ENCODE measurements at regions not wholly inside any gene's neighbourhood (a gene's known extent, or its start where the extent isn't known, plus 50 kb on each side); places are given as distances from the start of the nearest gene placed in this dataset.

- no peak for TF ChIP-seq ZNF70 (CRISPR knock-in tag; IDR thresholded peaks at IDR 0.05)
- no peak for TF ChIP-seq CSRNP3 (CRISPR knock-in tag; IDR thresholded peaks at IDR 0.05)
- no peak for TF ChIP-seq ZNF565 (CRISPR knock-in tag; conservative IDR thresholded peaks at IDR 0.05; ENCODE audit: low read depth)
- ATAC-seq, result no peak
These were observed 132.4 kb downstream of the LRRC30 start for GRCh38 chr18:7363338-7363737.

- TF ChIP-seq ZFP3 (CRISPR knock-in tag; IDR thresholded peaks at IDR 0.05) (no peak), ZNF70 (CRISPR knock-in tag; IDR thresholded peaks at IDR 0.05) (no peak), ISL1 (CRISPR knock-in tag; IDR thresholded peaks at IDR 0.05) (no peak), GLIS3 (CRISPR knock-in tag; IDR thresholded peaks at IDR 0.05) (no peak), ZFP30 (CRISPR knock-in tag; IDR thresholded peaks at IDR 0.05) (no peak), ZC3H10 (CRISPR knock-in tag; IDR thresholded peaks at IDR 0.05) (no peak), OSR1 (CRISPR knock-in tag; IDR thresholded peaks at IDR 0.05) (no peak), TOX (CRISPR knock-in tag; IDR thresholded peaks at IDR 0.05; ENCODE audit: borderline replicate concordance) (no peak), TCF4 (CRISPR knock-in tag; IDR thresholded peaks at IDR 0.05; ENCODE audit: borderline replicate concordance) (no peak), BACH2 (CRISPR knock-in tag; IDR thresholded peaks at IDR 0.05; ENCODE audit: borderline replicate concordance) (no peak), RARB (CRISPR knock-in tag; IDR thresholded peaks at IDR 0.05) (no peak), TSHZ2 (CRISPR knock-in tag; IDR thresholded peaks at IDR 0.05) (no peak), ZNF565 (CRISPR knock-in tag; conservative IDR thresholded peaks at IDR 0.05; ENCODE audit: low read depth) (no peak), ARNTL (CRISPR knock-in tag; IDR thresholded peaks at IDR 0.05; ENCODE audit: borderline replicate concordance, low read depth) (no peak)
- ATAC-seq, result no peak
These were observed 135.7 kb downstream of the LRRC30 start for GRCh38 chr18:7366597-7366996.

- TF ChIP-seq GLIS3 (CRISPR knock-in tag; IDR thresholded peaks at IDR 0.05), result no peak
- TF ChIP-seq ISL1 (CRISPR knock-in tag; IDR thresholded peaks at IDR 0.05), result no peak
- no peak for TF ChIP-seq ZNF565 (CRISPR knock-in tag; conservative IDR thresholded peaks at IDR 0.05; ENCODE audit: low read depth)
- TF ChIP-seq OSR1 (CRISPR knock-in tag; IDR thresholded peaks at IDR 0.05), result no peak
- TF ChIP-seq TCF4 (CRISPR knock-in tag; IDR thresholded peaks at IDR 0.05; ENCODE audit: borderline replicate concordance), result no peak
- no peak for TF ChIP-seq ZC3H10 (CRISPR knock-in tag; IDR thresholded peaks at IDR 0.05)
- no peak for TF ChIP-seq ESRRG (CRISPR knock-in tag; IDR thresholded peaks at IDR 0.05)
- no peak for TF ChIP-seq ARNTL (CRISPR knock-in tag; IDR thresholded peaks at IDR 0.05; ENCODE audit: borderline replicate concordance, low read depth)
- no peak for TF ChIP-seq CSDC2 (CRISPR knock-in tag; IDR thresholded peaks at IDR 0.05)
- TF ChIP-seq POU6F1 (CRISPR knock-in tag; IDR thresholded peaks at IDR 0.05; ENCODE audit: borderline replicate concordance, low read depth), result no peak
- TF ChIP-seq ZNF8 (CRISPR knock-in tag; IDR thresholded peaks at IDR 0.05), result no peak
- no peak for TF ChIP-seq TSHZ2 (CRISPR knock-in tag; IDR thresholded peaks at IDR 0.05)
- TF ChIP-seq CSRNP3 (CRISPR knock-in tag; IDR thresholded peaks at IDR 0.05), result no peak
- TF ChIP-seq SNAI2 (CRISPR knock-in tag; IDR thresholded peaks at IDR 0.05), result no peak
- TF ChIP-seq ZNF70 (CRISPR knock-in tag; IDR thresholded peaks at IDR 0.05), result no peak
- no peak for TF ChIP-seq CREB5 (CRISPR knock-in tag; IDR thresholded peaks at IDR 0.05; ENCODE audit: low read depth)
- TF ChIP-seq TOX (CRISPR knock-in tag; IDR thresholded peaks at IDR 0.05; ENCODE audit: borderline replicate concordance), result no peak
- TF ChIP-seq BACH2 (CRISPR knock-in tag; IDR thresholded peaks at IDR 0.05; ENCODE audit: borderline replicate concordance), result no peak
- no peak for TF ChIP-seq PPARA (CRISPR knock-in tag; IDR thresholded peaks at IDR 0.05; ENCODE audit: borderline replicate concordance)
- no peak for TF ChIP-seq ZFP3 (CRISPR knock-in tag; IDR thresholded peaks at IDR 0.05)
- no peak for ATAC-seq
These were observed 136.4 kb downstream of the LRRC30 start for GRCh38 chr18:7367336-7367735.

All from SK-N-SH treated with all-trans-retinoic acid at 6 μM for 48 hours (cell line).